Thyroid gland (tissue), 4 donors: ENCODE measurements at regions not wholly inside any gene's neighbourhood (a gene's known extent, or its start where the extent isn't known, plus 50 kb on each side); places are given as distances from the start of the nearest gene placed in this dataset.
A peak's percentile ranks its signal among the peaks of the same experiment; 100 is the strongest.

Source experiments
- DNase-seq, 2 donors: peaks; one replicate each; pipeline ENCODE4 v3.0.0-alpha.2; 2019
- H3K27ac ChIP-seq, 3 donors: fragments of 200-600 bp; sonication (generic); 1 replicate in 2 of 3; 2 replicates in 1 of 3; pipeline ENCODE4 v1.5.1; 2016 to 2019; ENCODE audit warnings: mild to moderate bottlenecking in 1 of 3, moderate library complexity in 1 of 3
- H3K27me3 ChIP-seq: fragments of 200-600 bp; sonication (generic); one replicate; pipeline ENCODE4 v1.5.1; 2019
- H3K36me3 ChIP-seq, 2 donors: fragments of 200-600 bp; sonication (generic); one replicate each; pipeline ENCODE4 v1.5.1; 2016 to 2019
- H3K4me1 ChIP-seq, 2 donors: fragments of 200-600 bp; sonication (generic); one replicate each; pipeline ENCODE4 v1.5.1; 2017 to 2019
- H3K4me3 ChIP-seq, 3 donors: fragments of 200-600 bp; sonication (generic); replicated peaks in 1 of 3; 1 replicate in 2 of 3; 2 replicates in 1 of 3; pipeline ENCODE4 v1.5.1; 2016; ENCODE audit warnings: mild to moderate bottlenecking in 1 of 3
- H3K9me3 ChIP-seq: fragments of 200-600 bp; sonication (generic); one replicate; pipeline ENCODE4 v1.5.1; 2017
- POLR2A ChIP-seq, 2 donors: fragments of 450-650 bp; IDR thresholded peaks; one replicate each; pipeline ENCODE4 v1.6.1; 2017; ENCODE audit warnings: antibody characterized with exemption in 2 of 2, mild to moderate bottlenecking in 2 of 2, moderate library complexity in 1 of 2
- WGBS, 2 donors: methylation state at CpG; one replicate each; pipeline ENCODE4 v1.1.5; 2017; 5-methylcytosine and 5-hydroxymethylcytosine counted together
- intact Hi-C: fragments of 100-400 bp; cut with DNase I; formaldehyde crosslinking; loops from one replicate; pipeline ENCODE4 v1.15.1; 2023
- TF ChIP-seq, protein P1 (sequence below), 6 experiments: fragments of 200-600 bp in 3 of 6; fragments of 450-650 bp in 3 of 6; sonication (generic) in 3 of 6; IDR thresholded peaks; one replicate each; pipeline ENCODE4 v1.5.1; 2016 to 2019; ENCODE audit warnings: antibody characterized with exemption in 6 of 6, mild to moderate bottlenecking in 2 of 6, inconsistent platforms in 1 of 6, moderate library complexity in 1 of 6

DNA sequence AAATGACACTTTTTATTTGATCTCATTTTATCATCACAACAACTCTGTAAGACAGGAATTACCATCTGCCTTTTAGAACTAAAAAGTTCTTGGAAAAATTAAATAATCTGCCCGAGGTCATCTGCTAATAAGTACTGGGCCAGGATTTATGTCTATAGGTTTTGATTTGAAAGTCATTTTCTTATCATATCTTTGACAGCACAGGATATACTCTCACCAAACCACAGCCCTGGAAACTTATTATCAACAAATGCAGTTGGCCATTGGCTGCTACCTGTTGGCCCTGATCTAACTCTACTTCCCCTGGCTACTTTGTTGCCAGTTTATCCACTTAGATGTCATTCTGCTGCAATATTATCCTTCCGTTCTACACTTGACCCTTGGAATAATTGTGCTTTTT lies 354.6 kb downstream of the RAD51AP2 start:
- no peaks in the 10 kb centered on the region for H3K4me1 ChIP-seq
- no peaks in the 10 kb centered on the region for H3K9me3 ChIP-seq
- no peak overlapping the region for H3K4me3 ChIP-seq
- DNase-seq: no peak
- intact Hi-C loops: no loop called here
- H3K27me3 ChIP-seq: no peaks in the 10 kb centered on the region
- no peaks in the 10 kb centered on the region for H3K36me3 ChIP-seq
- H3K27ac ChIP-seq: no peak overlapping the region
- WGBS, 2 donors: 78 to 89% methylated on average over 2 of the region's 2 CpGs
- TF ChIP-seq POLR2A (IDR thresholded peaks at IDR 0.05): no peak

DNA sequence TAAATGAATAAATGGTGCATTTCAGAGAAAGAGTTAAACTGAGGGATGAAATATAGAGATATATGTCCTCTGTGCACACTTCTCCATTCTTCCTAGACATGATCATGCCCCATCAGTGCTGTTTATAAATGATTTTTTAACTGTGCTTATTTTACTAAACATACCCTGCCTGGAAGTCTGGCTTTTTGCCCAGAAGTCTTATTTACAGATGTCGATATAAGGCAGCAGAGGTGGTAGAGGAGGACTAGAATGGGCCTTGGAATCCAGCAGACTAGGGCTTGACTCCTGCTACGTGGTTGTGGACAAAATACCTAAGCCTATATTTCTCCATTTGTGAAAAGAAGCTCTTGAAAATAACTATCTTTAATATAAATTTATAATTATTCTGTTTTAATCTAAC lies 355.5 kb downstream of the RAD51AP2 start:
- no peak overlapping the region for H3K27ac ChIP-seq
- 46 to 50% methylated on average over 2 of the region's 2 CpGs for WGBS, 2 donors

GRCh38 chr2:17160594-17160993 lies 357.6 kb downstream of the RAD51AP2 start:
- no peaks in the 10 kb centered on the region for H3K27me3 ChIP-seq
- H3K4me3 ChIP-seq: no peak overlapping the region
- no peaks in the 10 kb centered on the region for H3K9me3 ChIP-seq
- H3K27ac ChIP-seq: no peak overlapping the region
- TF ChIP-seq, protein P1, sequence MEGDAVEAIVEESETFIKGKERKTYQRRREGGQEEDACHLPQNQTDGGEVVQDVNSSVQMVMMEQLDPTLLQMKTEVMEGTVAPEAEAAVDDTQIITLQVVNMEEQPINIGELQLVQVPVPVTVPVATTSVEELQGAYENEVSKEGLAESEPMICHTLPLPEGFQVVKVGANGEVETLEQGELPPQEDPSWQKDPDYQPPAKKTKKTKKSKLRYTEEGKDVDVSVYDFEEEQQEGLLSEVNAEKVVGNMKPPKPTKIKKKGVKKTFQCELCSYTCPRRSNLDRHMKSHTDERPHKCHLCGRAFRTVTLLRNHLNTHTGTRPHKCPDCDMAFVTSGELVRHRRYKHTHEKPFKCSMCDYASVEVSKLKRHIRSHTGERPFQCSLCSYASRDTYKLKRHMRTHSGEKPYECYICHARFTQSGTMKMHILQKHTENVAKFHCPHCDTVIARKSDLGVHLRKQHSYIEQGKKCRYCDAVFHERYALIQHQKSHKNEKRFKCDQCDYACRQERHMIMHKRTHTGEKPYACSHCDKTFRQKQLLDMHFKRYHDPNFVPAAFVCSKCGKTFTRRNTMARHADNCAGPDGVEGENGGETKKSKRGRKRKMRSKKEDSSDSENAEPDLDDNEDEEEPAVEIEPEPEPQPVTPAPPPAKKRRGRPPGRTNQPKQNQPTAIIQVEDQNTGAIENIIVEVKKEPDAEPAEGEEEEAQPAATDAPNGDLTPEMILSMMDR (IDR thresholded peaks at IDR 0.05): no peak
- no peak for TF ChIP-seq POLR2A (IDR thresholded peaks at IDR 0.05)
- no peaks in the 10 kb centered on the region for H3K4me1 ChIP-seq
- no peaks in the 10 kb centered on the region for H3K36me3 ChIP-seq
- DNase-seq: no peak
- WGBS, 2 donors: 91% methylated on average over 1 of the region's 1 CpG
- intact Hi-C loops: no loop called here

More for the DNA sequence above, 355.5 kb downstream of the RAD51AP2 start:
- no peak overlapping the region for H3K4me3 ChIP-seq
- H3K27me3 ChIP-seq: no peaks in the 10 kb centered on the region
- H3K9me3 ChIP-seq: no peaks in the 10 kb centered on the region
- TF ChIP-seq, protein P1 (IDR thresholded peaks at IDR 0.05): no peak
- TF ChIP-seq POLR2A (IDR thresholded peaks at IDR 0.05): no peak
- no peaks in the 10 kb centered on the region for H3K4me1 ChIP-seq
- DNase-seq: no peak
- intact Hi-C loops: no loop called here
- H3K36me3 ChIP-seq: no peaks in the 10 kb centered on the region

DNA sequence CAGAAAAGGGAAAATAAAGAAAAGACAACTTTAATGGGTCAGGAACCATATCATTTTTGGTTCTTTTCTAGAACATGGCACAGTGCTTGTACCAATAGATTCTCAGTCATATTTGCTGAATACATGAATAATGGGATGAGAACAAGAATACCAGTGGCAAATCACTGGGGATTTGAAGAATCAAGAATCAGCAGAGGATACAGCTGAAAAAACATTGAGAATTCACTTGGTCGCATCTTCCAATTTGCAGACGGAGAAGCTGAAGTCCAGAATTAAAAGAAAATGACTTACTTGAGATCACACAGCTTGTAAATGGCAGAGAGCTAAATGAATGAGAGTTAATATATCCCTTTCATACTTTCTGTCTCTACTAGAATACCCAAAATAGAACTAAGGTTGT lies 362.2 kb downstream of the RAD51AP2 start:
- Histone ChIP-seq H3K27ac (no peak overlapping the region), H3K36me3 (no peaks in the 10 kb centered on the region), H3K27me3 (no peaks in the 10 kb centered on the region), H3K9me3 (no peaks in the 10 kb centered on the region), H3K4me1 (no peaks in the 10 kb centered on the region), H3K4me3 (no peak overlapping the region)
- DNase-seq: no peak
- no peak for TF ChIP-seq POLR2A (IDR thresholded peaks at IDR 0.05)
- 69 to 70% methylated on average over 2 of the region's 2 CpGs for WGBS, 2 donors
- intact Hi-C loops: no loop called here

DNA sequence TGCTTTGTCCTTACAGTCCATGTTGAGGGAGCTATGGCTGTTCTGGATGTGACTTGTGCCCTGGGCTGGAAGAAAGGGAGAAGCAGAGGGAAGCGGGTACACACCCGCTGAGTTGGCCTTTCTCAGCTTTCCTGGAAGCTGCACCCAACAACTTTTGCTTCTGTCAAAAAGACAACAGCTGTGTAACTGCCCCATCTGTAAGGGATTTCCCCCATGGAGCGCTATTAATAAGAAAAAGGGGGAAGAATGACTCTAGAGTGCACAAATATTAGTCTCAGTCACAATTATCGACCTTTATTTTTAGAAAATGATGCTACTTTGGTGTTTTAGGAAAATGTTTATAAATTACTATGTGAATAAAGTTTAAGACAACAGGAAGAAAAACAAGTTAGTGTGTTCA lies 368.3 kb downstream of the RAD51AP2 start:
- Histone ChIP-seq H3K27ac (no peak overlapping the region), H3K4me3 (no peak overlapping the region), H3K27me3 (no peaks in the 10 kb centered on the region), H3K36me3 (no peaks in the 10 kb centered on the region), H3K9me3 (no peaks in the 10 kb centered on the region), H3K4me1 (no peaks in the 10 kb centered on the region)
- TF ChIP-seq, protein P1 (IDR thresholded peaks at IDR 0.05): no peak
- TF ChIP-seq POLR2A (IDR thresholded peaks at IDR 0.05): no peak
- WGBS, 2 donors: 86 to 91% methylated on average over 4 of the region's 4 CpGs
- no peak for DNase-seq
- intact Hi-C loops: no loop called here

- Histone ChIP-seq H3K4me3 (no peak overlapping the region), H3K9me3 (no peaks in the 10 kb centered on the region), H3K36me3 (no peaks in the 10 kb centered on the region), H3K4me1 (no peaks in the 10 kb centered on the region), H3K27me3 (no peaks in the 10 kb centered on the region), H3K27ac (no peak overlapping the region)
- intact Hi-C loops: no loop called here
- 54 to 55% methylated on average over 8 of the region's 8 CpGs for WGBS, 2 donors
- TF ChIP-seq, protein P1 (IDR thresholded peaks at IDR 0.05): peak in 3 of 6 experiments; percentile 13 to 37 (median 22)
- no peak for TF ChIP-seq POLR2A (IDR thresholded peaks at IDR 0.05)
- peak; percentile 10 to 19 for DNase-seq
Observed at GRCh38 chr2:17148407-17149145, 369.7 kb downstream of the RAD51AP2 start.
